SK-N-SH (cell line): ENCODE measurements at regions not wholly inside any gene's neighbourhood (a gene's known extent, or its start where the extent isn't known, plus 50 kb on each side); places are given as distances from the start of the nearest gene placed in this dataset.

Experiments used
- CTCF ChIA-PET: fragments of 300-600, 350-600 bp; formaldehyde crosslinking; extraction: SDS; loops from one replicate; lab custom pipeline; 2021; lab: Yijun Ruan, JAX
- POLR2A ChIA-PET: fragments of 350-600 bp; sonication (Branson Sonifier 250); formaldehyde crosslinking; extraction: SDS; loops from one replicate; lab custom pipeline; 2020; ENCODE audit warnings: antibody characterized with exemption, inconsistent platforms; lab: Yijun Ruan, JAX
- DNase-seq: peaks from one replicate; pipeline ENCODE4 v3.0.0; 2012
- H2AFZ ChIP-seq: fragments of 200-600 bp; sonication (generic); 2 replicates; pipeline ENCODE4 v1.8.1; 2016; ENCODE audit warnings: antibody characterized with exemption, mild to moderate bottlenecking, low read depth
- H3F3A ChIP-seq: fragments of 200-600 bp; sonication (generic); replicated peaks from 2 replicates; pipeline ENCODE3; 2016; ENCODE audit warnings: antibody characterized with exemption, mild to moderate bottlenecking; ENCODE audit not compliant: insufficient read depth
- H3K27ac ChIP-seq, 2 experiments: fragments of 200-500 bp in 1 of 2; fragments of 200-600 bp in 1 of 2; sonication (Bioruptor generic) in 1 of 2; sonication (generic), shearing (Covaris generic) in 1 of 2; 2 replicates each; pipeline versions ENCODE4 v1.5.1 to v1.6.1; 2014 to 2016; ENCODE audit warnings: low read depth in 2 of 2, inconsistent platforms in 1 of 2, low read length in 1 of 2, mild to moderate bottlenecking in 1 of 2, mixed read lengths in 1 of 2
- H3K27me3 ChIP-seq: fragments of 200-600 bp; sonication (generic), shearing (Covaris generic); 2 replicates; pipeline ENCODE4 v1.6.1; 2016; ENCODE audit warnings: mixed run types; ENCODE audit not compliant: insufficient read depth
- H3K36me3 ChIP-seq, 2 experiments: fragments of 200-500 bp in 1 of 2; fragments of 200-600 bp in 1 of 2; sonication (Bioruptor generic) in 1 of 2; sonication (generic) in 1 of 2; replicated peaks in 1 of 2; 2 replicates each; pipeline versions ENCODE3 to v1.5.1; 2014 to 2016; ENCODE audit warnings: low read length in 1 of 2, mild to moderate bottlenecking in 1 of 2; ENCODE audit not compliant: insufficient read depth in 2 of 2, control insufficient read depth in 1 of 2
- H3K4me1 ChIP-seq, 2 experiments: fragments of 200-500 bp in 1 of 2; fragments of 200-600 bp in 1 of 2; sonication (Bioruptor generic) in 1 of 2; sonication (generic), shearing (Covaris generic) in 1 of 2; 2 replicates each; pipeline versions ENCODE4 v1.5.1 to v1.6.1; 2014 to 2016; ENCODE audit warnings: low read depth in 1 of 2, low read length in 1 of 2, mixed run types in 1 of 2; ENCODE audit not compliant: insufficient read depth in 2 of 2, control insufficient read depth in 1 of 2
- H3K4me2 ChIP-seq: fragments of 200-600 bp; sonication (generic), shearing (Covaris generic); 2 replicates; pipeline ENCODE4 v1.6.1; 2017; ENCODE audit warnings: mixed run types
- H3K4me3 ChIP-seq, 2 experiments: fragments of 200-500 bp in 1 of 2; fragments of 200-600 bp in 1 of 2; sonication (Bioruptor generic) in 1 of 2; sonication (generic), shearing (Covaris generic) in 1 of 2; 2 replicates each; pipeline versions ENCODE4 v1.5.1 to v1.8.1; 2014 to 2016; ENCODE audit warnings: low read depth in 2 of 2, inconsistent platforms in 1 of 2, low read length in 1 of 2, mild to moderate bottlenecking in 1 of 2, mixed read lengths in 1 of 2, moderate library complexity in 1 of 2
- H3K79me2 ChIP-seq: fragments of 200-600 bp; sonication (generic); 2 replicates; pipeline ENCODE4 v1.8.1; 2017; ENCODE audit warnings: mild to moderate bottlenecking; ENCODE audit not compliant: insufficient read depth
- H3K9ac ChIP-seq: fragments of 200-600 bp; sonication (generic); 2 replicates; pipeline ENCODE4 v1.6.1; 2017; ENCODE audit warnings: mixed run types
- H3K9me2 ChIP-seq: fragments of 200-600 bp; sonication (generic); 2 replicates; pipeline ENCODE4 v1.6.1; 2017; ENCODE audit warnings: mixed run types
- H3K9me3 ChIP-seq: fragments of 200-600 bp; sonication (generic); 2 replicates; pipeline ENCODE4 v1.6.1; 2017; ENCODE audit warnings: mixed run types, mild to moderate bottlenecking, moderate library complexity
- H4K20me1 ChIP-seq: fragments of 200-600 bp; sonication (generic); 2 replicates; pipeline ENCODE4 v1.6.1; 2017; ENCODE audit warnings: mild to moderate bottlenecking, mixed run types; ENCODE audit not compliant: insufficient read depth
- CHD2 ChIP-seq: fragments of 150-350 bp; IDR thresholded peaks from 2 replicates; pipeline ENCODE4 v1.6.1; 2018; ENCODE audit warnings: low read length; ENCODE audit not compliant: partially characterized antibody
- CTCF ChIP-seq: fragments of 200-600 bp; sonication (generic); IDR thresholded peaks from 2 replicates; pipeline ENCODE4 v1.6.1; 2017; ENCODE audit warnings: antibody characterized with exemption, mild to moderate bottlenecking, moderate library complexity
- EP300 ChIP-seq, 2 experiments: IDR thresholded peaks; 2 replicates each; pipeline versions ENCODE4 v1.4.0 to v1.6.1; 2012; ENCODE audit warnings: borderline replicate concordance in 1 of 2, low read depth in 1 of 2, low read length in 1 of 2
- FOXJ3 ChIP-seq: sonication (generic); formaldehyde crosslinking; IDR thresholded peaks from 2 replicates; pipeline ENCODE4 v1.5.1; 2020; ENCODE audit warnings: mild to moderate bottlenecking, missing genetic modification reagents
- IRF3 ChIP-seq: fragments of 150-350 bp; IDR thresholded peaks from 2 replicates; pipeline ENCODE4 v1.6.1; 2016; ENCODE audit warnings: mild to moderate bottlenecking, low read depth, low read length
- MAX ChIP-seq: IDR thresholded peaks from 2 replicates; pipeline ENCODE4 v1.4.0; 2012; ENCODE audit warnings: low read depth
- MXI1 ChIP-seq: IDR thresholded peaks from 2 replicates; pipeline ENCODE4 v1.6.1; 2012; ENCODE audit warnings: mild to moderate bottlenecking, low read depth, low read length, improper control_type of control experiment
- PBX3 ChIP-seq: IDR thresholded peaks from 2 replicates; pipeline ENCODE4; 2012
- POLR2AphosphoS5 ChIP-seq: IDR thresholded peaks from 2 replicates; pipeline ENCODE4 v1.6.1; 2012; ENCODE audit warnings: low read depth, low read length
- RAD21 ChIP-seq: IDR thresholded peaks from 2 replicates; pipeline ENCODE4 v1.6.1; 2012; ENCODE audit warnings: mild to moderate bottlenecking, low read length
- RXRA ChIP-seq: IDR thresholded peaks from 2 replicates; pipeline ENCODE4 v1.4.0; 2012; ENCODE audit warnings: low read depth, mild to moderate bottlenecking, borderline replicate concordance
- SMC3 ChIP-seq: IDR thresholded peaks from 2 replicates; pipeline ENCODE4 v1.6.1; 2012; ENCODE audit warnings: low read depth, low read length, improper control_type of control experiment
- TCF12 ChIP-seq: IDR thresholded peaks from 2 replicates; pipeline ENCODE4 v1.4.0; 2012
- USF1 ChIP-seq: IDR thresholded peaks from 2 replicates; pipeline ENCODE4 v1.4.0; 2012; ENCODE audit warnings: low read depth, borderline replicate concordance
- USF2 ChIP-seq: fragments of 150-350 bp; IDR thresholded peaks from 2 replicates; pipeline ENCODE4 v1.6.1; 2017; ENCODE audit warnings: antibody characterized with exemption, low read length, low read depth, borderline replicate concordance
- YY1 ChIP-seq: IDR thresholded peaks from 2 replicates; pipeline ENCODE4 v1.4.0; 2012; ENCODE audit warnings: low read depth, mild to moderate bottlenecking
- WGBS: methylation state at CpG from one replicate; pipeline ENCODE4 v1.1.6; 2017; ENCODE audit warnings: low lambda C conversion rate; 5-methylcytosine and 5-hydroxymethylcytosine counted together

- no peak overlapping the region for H3K9ac ChIP-seq
- H3F3A ChIP-seq: peaks cover 16% of the 10 kb centered on the region
- H3K4me2 ChIP-seq: peak overlapping the region; percentile 49; the same call in 1 of the 2 replicates
- H3K9me3 ChIP-seq: no peaks in the 10 kb centered on the region
- POLR2A ChIA-PET: interaction anchor here (0.5 kb wide), 1 partner anchor 12 kb away, joined by 4 read pairs; no protein-coding TSS in a partner anchor
- H3K4me3 ChIP-seq: no peak overlapping the region
- H3K9me2 ChIP-seq: no peaks in the 10 kb centered on the region
- WGBS: 28% methylated on average over 6 of the region's 6 CpGs
- peak; percentile 47 for DNase-seq
- CTCF ChIA-PET: interaction anchor here (0.9 kb wide), 1 partner anchor 12 kb away, joined by 5 read pairs; no protein-coding TSS in a partner anchor
- H3K27me3 ChIP-seq: no peaks in the 10 kb centered on the region
- H4K20me1 ChIP-seq: no peaks in the 10 kb centered on the region
- H3K36me3 ChIP-seq: no peaks in the 10 kb centered on the region
- TF ChIP-seq POLR2AphosphoS5: no peak
- TF ChIP-seq SMC3: no peak
- no peak for TF ChIP-seq RAD21
- no peak for TF ChIP-seq MXI1
- no peak for TF ChIP-seq IRF3
- TF ChIP-seq PBX3: 0 out of 2 replicates have a peak, but pooled peaks have one; percentile 23
- TF ChIP-seq YY1: no peak
- TF ChIP-seq USF2: no peak
- TF ChIP-seq MAX: no peak
- no peak for TF ChIP-seq CHD2
- peak; percentile 15; the same call in 1 of the 2 replicates for TF ChIP-seq RXRA
- no peak for TF ChIP-seq EP300 (IDR thresholded peaks at IDR 0.05; ENCODE audit: borderline replicate concordance in 1 of 2, low read depth in 1 of 2, low read length in 1 of 2)
- TF ChIP-seq TCF12: no peak
- TF ChIP-seq FOXJ3 (CRISPR knock-in tag): no peak
- TF ChIP-seq CTCF: no peak
- TF ChIP-seq USF1: no peak
- TF ChIP-seq, all 33 proteins: peak for 2
- Histone ChIP-seq H2AFZ (no peak overlapping the region), H3K27ac (peak overlapping the region; percentile 23 to 73; a peak in 3 of 4 replicates), H3K79me2 (no peaks in the 10 kb centered on the region), H3K4me1 (peaks cover 0 to 7% of the 10 kb centered on the region in 2 experiments; a peak in 3 of 4 replicates)
These were observed 68.7 kb upstream of the MED13L start for GRCh38 chr12:116346222-116346621.
